ENCODE measurements at regions not wholly inside any gene's neighbourhood (a gene's known extent, or its start where the extent isn't known, plus 50 kb on each side); places are given as distances from the start of the nearest gene placed in this dataset.

GRCh38 chr6:138576313-138576712 is 77.0 kb upstream of the NHSL1 start (continued):
- TF ChIP-seq ZBTB17 (tag by site-specific recombination; IDR thresholded peaks at IDR 0.05) (peak; percentile 47; the same call in 1 of the 2 replicates), SCRT2 (tag by site-specific recombination; IDR thresholded peaks at IDR 0.05) (no peak), ZNF560 (tag by site-specific recombination; IDR thresholded peaks at IDR 0.05; ENCODE audit: borderline replicate concordance) (no peak), BCL11B (tag by site-specific recombination; IDR thresholded peaks at IDR 0.05; ENCODE audit: low read depth) (no peak), ZSCAN23 (tag by site-specific recombination; IDR thresholded peaks at IDR 0.05) (no peak), SP7 (tag by site-specific recombination; IDR thresholded peaks at IDR 0.05) (peak; percentile 93), WT1 (tag by site-specific recombination; IDR thresholded peaks at IDR 0.05) (no peak), ZNF155 (tag by site-specific recombination; IDR thresholded peaks at IDR 0.05) (no peak), ZNF335 (tag by site-specific recombination; conservative IDR thresholded peaks at IDR 0.05) (no peak), ZNF16 (tag by site-specific recombination; IDR thresholded peaks at IDR 0.05; ENCODE audit: low read depth) (no peak)

GRCh38 chr6:138577151-138577915 is 78.0 kb upstream of the NHSL1 start:
- ChIA-PET CTCF (interaction anchor here (0.6 to 4.1 kb wide), 7 partner anchors 12 to 373 kb away, joined by 3 to 31 read pairs (median 4); no protein-coding TSS in a partner anchor), POLR2A (no interaction called here)
- no peaks in the 10 kb centered on the region for H3K9me3 ChIP-seq (ENCODE audit: control insufficient read depth, insufficient read depth, low read depth, low read length)
- TF ChIP-seq PRDM10 (tag by site-specific recombination; IDR thresholded peaks at IDR 0.05) (0 out of 2 replicates have a peak, but pooled peaks have one; percentile 14), OSR2 (tag by site-specific recombination; IDR thresholded peaks at IDR 0.05) (peak; percentile 94), ZNF600 (tag by site-specific recombination; IDR thresholded peaks at IDR 0.05) (peak; percentile 75; the same call in 1 of the 2 replicates), ZNF2 (tag by site-specific recombination; IDR thresholded peaks at IDR 0.05) (no peak), ZNF785 (tag by site-specific recombination; IDR thresholded peaks at IDR 0.05) (no peak), KLF8 (tag by site-specific recombination; IDR thresholded peaks at IDR 0.05) (0 out of 2 replicates have a peak, but pooled peaks have one; percentile 22), ZBTB17 (tag by site-specific recombination; IDR thresholded peaks at IDR 0.05) (peak; percentile 53; the same call in 1 of the 2 replicates), PRDM6 (tag by site-specific recombination; IDR thresholded peaks at IDR 0.05) (peak; percentile 64), ZNF629 (tag by site-specific recombination; IDR thresholded peaks at IDR 0.05) (peak; percentile 42; the same call in 1 of the 2 replicates), KLF10 (tag by site-specific recombination; IDR thresholded peaks at IDR 0.05) (peak; percentile 41; the same call in 1 of the 2 replicates), SCRT2 (tag by site-specific recombination; IDR thresholded peaks at IDR 0.05) (no peak), ZNF366 (tag by site-specific recombination; conservative IDR thresholded peaks at IDR 0.05) (peak; percentile 28; the same call in 1 of the 2 replicates), WT1 (tag by site-specific recombination; IDR thresholded peaks at IDR 0.05) (peak; percentile 29; the same call in 1 of the 2 replicates), GLIS1 (tag by site-specific recombination; IDR thresholded peaks at IDR 0.05) (peak; percentile 43; the same call in 1 of the 2 replicates), ZEB2 (tag by site-specific recombination; IDR thresholded peaks at IDR 0.05) (peak; percentile 36; the same call in 1 of the 2 replicates), SP7 (tag by site-specific recombination; IDR thresholded peaks at IDR 0.05) (peak; percentile 84), MZF1 (tag by site-specific recombination; IDR thresholded peaks at IDR 0.05; ENCODE audit: borderline replicate concordance) (no peak), FEZF1 (tag by site-specific recombination; IDR thresholded peaks at IDR 0.05) (peak; percentile 61), ZIC2 (tag by site-specific recombination; IDR thresholded peaks at IDR 0.05) (peak; percentile 60; the same call in 1 of the 2 replicates), GLIS2 (tag by site-specific recombination; IDR thresholded peaks at IDR 0.05) (peak; percentile 17; the same call in 1 of the 2 replicates), ZNF423 (tag by site-specific recombination; IDR thresholded peaks at IDR 0.05) (no peak), PRDM1 (tag by site-specific recombination; IDR thresholded peaks at IDR 0.05) (0 out of 2 replicates have a peak, but pooled peaks have one; percentile 9), ZBTB8A (tag by site-specific recombination; IDR thresholded peaks at IDR 0.05) (0 out of 2 replicates have a peak, but pooled peaks have one; percentile 20), ZNF221 (tag by site-specific recombination; IDR thresholded peaks at IDR 0.05; ENCODE audit: borderline replicate concordance) (0 out of 2 replicates have a peak, but pooled peaks have one; percentile 18)

More at GRCh38 chr6:138577151-138577915, 78.0 kb upstream of the NHSL1 start:
- H3K4me1 ChIP-seq (ENCODE audit: control insufficient read depth, insufficient read depth, low read length), result peaks cover 18% of the 10 kb centered on the region
- no peak overlapping the region for H3K4me3 ChIP-seq (ENCODE audit: low read depth, low read length)
- H3K27ac ChIP-seq (ENCODE audit: extremely low read depth, low read depth, low read length), result no peak overlapping the region
- H3K36me3 ChIP-seq (ENCODE audit: control insufficient read depth in 2 of 2, insufficient read depth in 1 of 2, low read length in 2 of 2), result no peaks in the 10 kb centered on the region

Data from HEK293 (cell line).